ENCODE measurements at regions not wholly inside any gene's neighbourhood (a gene's known extent, or its start where the extent isn't known, plus 50 kb on each side); places are given as distances from the start of the nearest gene placed in this dataset.

DNA sequence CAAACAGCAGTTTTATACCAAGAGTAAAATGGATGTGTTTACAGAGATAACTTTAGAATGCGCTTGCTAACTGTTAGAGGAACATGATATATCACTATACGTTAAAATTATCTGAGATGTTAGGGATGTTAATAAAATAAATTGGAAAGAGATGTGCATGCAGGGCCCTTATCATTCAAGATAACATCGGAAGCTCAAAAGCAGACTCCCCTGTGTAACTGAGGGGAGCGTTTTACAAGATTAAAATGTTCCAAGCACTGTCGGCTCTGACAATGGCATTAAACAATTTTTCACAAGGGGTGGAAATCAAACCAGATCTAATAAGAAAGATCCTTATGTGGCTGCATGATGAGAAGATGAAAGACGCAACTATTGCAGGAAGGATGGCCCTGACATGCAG lies 53.3 kb upstream of the DCC start:
- no peak for DNase-seq (ENCODE audit: low read depth in 2 of 2)

DNA sequence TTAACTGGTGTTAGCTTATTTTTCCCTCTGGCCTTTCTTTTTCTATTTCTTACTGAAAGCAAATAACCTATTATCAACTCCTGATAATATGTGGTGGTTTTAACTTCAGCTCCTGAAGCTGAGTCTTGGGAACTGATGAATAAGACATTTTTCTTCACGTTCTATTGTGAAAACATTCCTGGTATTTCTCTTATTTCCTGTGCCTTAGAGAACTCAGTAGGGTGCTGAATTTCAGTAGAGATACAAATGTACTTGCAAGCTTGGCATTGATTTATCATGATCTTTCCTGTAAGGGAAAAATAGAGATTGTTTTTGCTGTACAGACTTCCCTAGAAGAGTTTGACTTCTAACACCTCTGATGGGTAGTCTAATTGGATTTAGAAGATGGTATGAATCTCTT lies 52.8 kb upstream of the DCC start:
- DNase-seq (ENCODE audit: low read depth in 2 of 2): peak; percentile 14 to 26

DNA sequence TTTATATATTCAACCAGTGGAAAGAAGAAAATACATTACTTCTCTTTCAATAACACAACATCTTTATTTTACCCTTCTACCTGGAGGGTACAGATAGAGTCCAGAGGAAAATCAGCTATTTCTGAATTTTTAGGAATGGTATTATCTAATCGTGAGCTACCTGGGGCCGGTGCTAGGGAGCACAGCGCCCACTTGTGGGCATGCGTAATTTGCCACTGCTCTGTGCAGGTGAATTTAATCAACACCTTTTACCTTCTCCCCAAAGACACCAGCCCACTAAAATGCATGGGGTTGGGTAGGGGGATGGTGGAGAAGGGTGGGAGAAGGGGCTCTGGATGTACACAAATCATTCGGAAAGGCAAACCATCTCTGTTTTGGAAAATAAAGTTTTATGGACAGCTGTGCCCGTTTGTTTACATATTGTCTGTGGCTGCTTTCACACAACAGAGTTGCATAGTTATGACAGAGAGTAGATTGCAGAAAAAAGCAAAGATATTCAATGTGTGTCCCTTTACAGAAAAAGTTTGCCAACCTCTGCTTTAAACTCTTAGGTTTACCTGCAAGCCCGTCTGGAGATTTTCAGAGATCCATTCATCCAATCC lies 51.5 kb upstream of the DCC start:
- DNase-seq (ENCODE audit: low read depth in 2 of 2): no peak

DNA sequence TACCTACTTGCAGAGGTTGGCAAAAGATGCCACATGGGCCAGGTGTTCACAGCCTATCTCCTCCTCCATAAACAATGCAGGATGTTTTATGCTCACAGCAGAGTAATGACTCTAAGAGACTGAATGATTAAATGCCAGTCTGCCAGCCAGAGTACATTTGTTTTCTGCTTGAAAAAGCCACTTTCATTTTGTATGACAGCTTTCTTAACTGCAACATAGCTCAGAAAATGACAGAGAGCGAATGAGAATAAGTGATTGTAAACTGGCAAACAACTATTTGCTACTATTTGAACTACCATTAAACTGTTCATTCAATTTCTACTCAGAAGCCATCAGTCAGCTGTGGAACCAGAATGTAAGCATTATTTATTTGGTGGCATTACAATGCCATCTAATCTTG lies 50.6 kb upstream of the DCC start:
- DNase-seq (ENCODE audit: low read depth in 2 of 2): no peak

Measured in fibroblast of skin of left quadriceps (primary cell).